CD4-positive, alpha-beta memory T cell (primary cell): ENCODE measurements at regions not wholly inside any gene's neighbourhood (a gene's known extent, or its start where the extent isn't known, plus 50 kb on each side); places are given as distances from the start of the nearest gene placed in this dataset.
"Not testable (repeated sequence)": the region's sequence is repeated elsewhere in the genome, so short reads cannot be mapped to it uniquely, and the experiment has no call there.

Source experiments
- CTCF ChIA-PET: fragments of 350-600 bp; sonication (Branson Sonifier 250); formaldehyde crosslinking; loops from one replicate; lab custom pipeline; 2021; ENCODE audit warnings: inconsistent platforms; ENCODE audit not compliant: partially characterized antibody; lab: Charles Lee
- POLR2A ChIA-PET: fragments of 350-600 bp; sonication (Branson Sonifier 250); formaldehyde crosslinking; loops from one replicate; lab custom pipeline; 2021; ENCODE audit not compliant: partially characterized antibody; lab: Charles Lee
- DNase-seq, 5 donors: peaks; one replicate each; pipeline versions ENCODE4 v3.0.0 to v3.0.0-alpha.2; 2020 to 2022; ENCODE audit warnings: mixed read lengths in 1 of 5
- H3K27ac ChIP-seq: one replicate; pipeline ENCODE4 v1.7.0; 2013; ENCODE audit warnings: low read depth, low read length
- H3K27me3 ChIP-seq: 2 replicates; pipeline ENCODE4 v1.7.0; 2013; ENCODE audit warnings: mild to moderate bottlenecking, low read length, moderate library complexity; ENCODE audit not compliant: insufficient read depth
- H3K36me3 ChIP-seq: 2 replicates; pipeline ENCODE4 v1.7.0; 2013; ENCODE audit warnings: mild to moderate bottlenecking, low read length, moderate library complexity; ENCODE audit not compliant: insufficient read depth
- H3K4me1 ChIP-seq: 2 replicates; pipeline ENCODE4 v1.7.0; 2013; ENCODE audit warnings: mild to moderate bottlenecking, low read length, moderate library complexity; ENCODE audit not compliant: insufficient read depth
- H3K4me3 ChIP-seq, 2 donors: one replicate each; pipeline ENCODE4 v1.7.0; 2013; ENCODE audit warnings: low read length in 2 of 2, mild to moderate bottlenecking in 1 of 2
- H3K9me3 ChIP-seq, 2 donors: one replicate each; pipeline ENCODE4 v1.7.0; 2013; ENCODE audit warnings: low read length in 2 of 2, control low read depth in 1 of 2; ENCODE audit not compliant: control insufficient read depth in 1 of 2
- H3K27ac Mint-ChIP-seq, 7 donors: one replicate each; pipeline ENCODE4 v1.8.0; 2020 to 2021; ENCODE audit warnings: mixed read lengths in 7 of 7, mild to moderate bottlenecking in 6 of 7, inconsistent platforms in 3 of 7, moderate library complexity in 3 of 7
- H3K27me3 Mint-ChIP-seq, 2 donors: one replicate each; pipeline ENCODE4 v1.8.0; 2020 to 2021; ENCODE audit warnings: mixed read lengths in 2 of 2
- H3K36me3 Mint-ChIP-seq, 2 donors: one replicate each; pipeline ENCODE4 v1.8.0; 2020 to 2021; ENCODE audit warnings: mixed read lengths in 2 of 2, inconsistent platforms in 1 of 2, mild to moderate bottlenecking in 1 of 2
- H3K4me1 Mint-ChIP-seq, 4 donors: one replicate each; pipeline ENCODE4 v1.8.0; 2020 to 2021; ENCODE audit warnings: mixed read lengths in 4 of 4, mild to moderate bottlenecking in 1 of 4
- H3K4me3 Mint-ChIP-seq, 8 donors: one replicate each; pipeline ENCODE4 v1.8.0; 2020 to 2021; ENCODE audit warnings: mixed read lengths in 8 of 8, mild to moderate bottlenecking in 7 of 8, moderate library complexity in 6 of 8, inconsistent platforms in 3 of 8
- H3K9me3 Mint-ChIP-seq, 8 donors: one replicate each; pipeline ENCODE4 v1.8.0; 2020 to 2021; ENCODE audit warnings: mixed read lengths in 8 of 8, mild to moderate bottlenecking in 5 of 8, inconsistent platforms in 3 of 8, moderate library complexity in 1 of 8
- intact Hi-C: fragments of 100-400 bp; cut with micrococcal nuclease; formaldehyde crosslinking; loops from one replicate; pipeline ENCODE4 v1.15.1; 2023

DNA sequence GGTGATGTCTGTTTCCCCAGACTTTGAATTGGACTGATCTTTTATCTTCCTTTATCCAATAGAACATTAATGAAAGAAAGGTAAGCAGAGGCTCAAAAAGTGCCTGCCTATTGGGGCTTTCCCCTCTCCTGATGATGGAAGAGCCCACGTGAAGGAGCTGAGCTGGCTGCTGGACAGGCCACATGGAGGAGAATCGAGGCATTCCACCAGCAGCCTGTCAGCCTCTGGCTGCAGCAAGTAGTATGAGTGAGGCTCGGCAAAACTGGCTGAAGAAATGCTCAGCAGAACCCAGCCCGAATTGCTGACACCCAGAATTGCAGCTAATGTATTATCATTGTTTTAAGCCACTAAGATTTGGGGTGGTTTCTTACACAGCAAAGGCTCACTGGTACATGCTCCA lies 66.5 kb upstream of the STC2 start:
- H3K9me3 ChIP-seq: no peaks in the 10 kb centered on the region
- Mint-ChIP-seq H3K4me3 (no peak overlapping the region), H3K36me3 (no peaks in the 10 kb centered on the region), H3K9me3 (peaks cover 0 to 13% (median 3%) of the 10 kb centered on the region in 8 donors), H3K27me3 (peaks cover 2 to 8% of the 10 kb centered on the region in 2 donors), H3K27ac (no peak overlapping the region), H3K4me1 (no peaks in the 10 kb centered on the region)
- H3K27me3 ChIP-seq: no peaks in the 10 kb centered on the region
- no peak for DNase-seq
- H3K27ac ChIP-seq: no peak overlapping the region
- no peaks in the 10 kb centered on the region for H3K36me3 ChIP-seq
- H3K4me3 ChIP-seq: no peak overlapping the region
- H3K4me1 ChIP-seq: no peaks in the 10 kb centered on the region
- intact Hi-C loops: no loop called here
- ChIA-PET POLR2A (interaction anchor here (0.6 kb wide), 1 partner anchor 384 kb away, joined by 3 read pairs; no protein-coding TSS in a partner anchor), CTCF (no interaction called here)

DNA sequence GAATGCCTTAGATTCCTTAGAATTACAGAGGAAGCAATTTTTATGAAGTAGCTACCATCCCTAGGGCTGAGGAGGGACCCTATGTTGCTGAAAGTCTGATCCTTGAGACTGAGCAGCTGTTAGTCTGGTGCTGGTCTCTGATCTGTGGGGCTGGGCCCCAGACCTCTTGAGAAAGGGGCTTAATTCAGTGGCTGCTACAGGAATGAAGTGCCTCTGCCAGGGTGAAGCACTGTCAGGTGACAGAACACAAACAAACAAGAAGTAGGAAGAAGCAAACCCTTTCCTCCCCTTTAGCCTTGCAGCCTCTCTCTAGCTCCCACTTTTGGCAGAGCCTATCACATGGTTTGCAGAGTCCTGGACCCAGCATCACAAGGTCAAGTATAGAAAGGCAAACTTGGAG lies 64.0 kb upstream of the STC2 start:
- no peaks in the 10 kb centered on the region for H3K9me3 ChIP-seq
- H3K4me1 ChIP-seq: no peaks in the 10 kb centered on the region
- ChIA-PET POLR2A (no interaction called here), CTCF (no interaction called here)
- no peak overlapping the region for H3K4me3 ChIP-seq
- Mint-ChIP-seq H3K4me1 (no peaks in the 10 kb centered on the region), H3K27me3 (peaks cover 2 to 7% of the 10 kb centered on the region in 2 donors), H3K9me3 (peaks cover 0 to 13% (median 3%) of the 10 kb centered on the region in 8 donors), H3K36me3 (no peaks in the 10 kb centered on the region), H3K4me3 (no peak overlapping the region), H3K27ac (no peak overlapping the region)
- H3K27ac ChIP-seq: no peak overlapping the region
- intact Hi-C loops: no loop called here
- H3K36me3 ChIP-seq: no peaks in the 10 kb centered on the region
- no peaks in the 10 kb centered on the region for H3K27me3 ChIP-seq
- DNase-seq: no peak

DNA sequence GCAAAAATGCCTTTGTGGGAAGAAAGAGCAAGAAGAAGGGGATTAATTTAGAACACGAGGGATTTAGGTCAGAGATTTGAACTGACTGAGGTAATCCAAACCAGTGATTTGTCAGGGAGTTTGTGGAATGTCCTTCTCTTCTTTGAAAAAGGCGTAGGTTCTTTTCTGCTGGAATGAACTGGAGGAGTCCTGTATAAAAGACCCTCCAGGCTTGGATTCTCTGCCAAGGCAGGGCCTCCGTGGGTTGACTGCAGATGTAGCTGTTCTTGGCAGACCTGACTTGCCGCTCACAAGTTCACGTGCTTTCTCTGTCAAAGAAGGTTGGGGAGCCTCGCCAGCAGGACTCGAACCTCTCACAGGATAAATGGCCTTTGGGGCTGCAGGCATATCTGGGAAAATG lies 62.8 kb upstream of the STC2 start:
- H3K27ac ChIP-seq: no peak overlapping the region
- no peaks in the 10 kb centered on the region for H3K4me1 Mint-ChIP-seq
- H3K4me3 ChIP-seq: no peak overlapping the region
- no peak overlapping the region for H3K27ac Mint-ChIP-seq
- H3K36me3 Mint-ChIP-seq: no peaks in the 10 kb centered on the region
- no peaks in the 10 kb centered on the region for H3K27me3 ChIP-seq
- H3K4me1 ChIP-seq: no peaks in the 10 kb centered on the region
- no peak overlapping the region for H3K4me3 Mint-ChIP-seq
- H3K9me3 Mint-ChIP-seq: peaks cover 0 to 13% (median 4%) of the 10 kb centered on the region in 8 donors
- intact Hi-C loops: no loop called here
- H3K27me3 Mint-ChIP-seq: peaks cover 2 to 7% of the 10 kb centered on the region in 2 donors
- H3K36me3 ChIP-seq: no peaks in the 10 kb centered on the region
- CTCF ChIA-PET: no interaction called here
- DNase-seq: no peak
- POLR2A ChIA-PET: no interaction called here
- H3K9me3 ChIP-seq: no peaks in the 10 kb centered on the region

DNA sequence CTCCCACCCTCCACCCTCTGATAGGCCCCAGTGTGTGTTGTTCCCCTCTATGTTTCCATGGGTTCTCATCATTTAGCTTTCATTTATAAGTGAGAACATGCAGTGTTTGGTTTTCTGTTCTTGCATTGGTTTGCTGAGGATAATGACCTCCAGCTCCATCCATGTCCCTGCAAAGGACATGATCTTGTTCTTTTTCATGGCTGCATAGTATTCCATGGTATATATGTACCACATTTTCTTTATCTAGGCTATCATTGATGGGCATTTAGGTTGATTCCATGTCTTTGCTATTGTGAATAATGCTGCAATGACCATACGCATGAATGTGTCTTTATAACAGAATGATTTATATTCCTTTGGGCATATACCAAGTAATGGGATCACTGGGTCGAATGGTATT lies 59.1 kb upstream of the STC2 start:
- H3K4me3 Mint-ChIP-seq, H3K9me3 ChIP-seq, H3K27ac Mint-ChIP-seq, DNase-seq, H3K4me1 ChIP-seq, H3K27ac ChIP-seq, H3K27me3 Mint-ChIP-seq, H3K4me1 Mint-ChIP-seq, H3K4me3 ChIP-seq, H3K27me3 ChIP-seq, intact Hi-C loops, H3K36me3 ChIP-seq, H3K36me3 Mint-ChIP-seq, CTCF ChIA-PET, POLR2A ChIA-PET: not testable (repeated sequence)
- peaks cover 0 to 13% (median 4%) of the 10 kb centered on the region in 8 donors for H3K9me3 Mint-ChIP-seq

DNA sequence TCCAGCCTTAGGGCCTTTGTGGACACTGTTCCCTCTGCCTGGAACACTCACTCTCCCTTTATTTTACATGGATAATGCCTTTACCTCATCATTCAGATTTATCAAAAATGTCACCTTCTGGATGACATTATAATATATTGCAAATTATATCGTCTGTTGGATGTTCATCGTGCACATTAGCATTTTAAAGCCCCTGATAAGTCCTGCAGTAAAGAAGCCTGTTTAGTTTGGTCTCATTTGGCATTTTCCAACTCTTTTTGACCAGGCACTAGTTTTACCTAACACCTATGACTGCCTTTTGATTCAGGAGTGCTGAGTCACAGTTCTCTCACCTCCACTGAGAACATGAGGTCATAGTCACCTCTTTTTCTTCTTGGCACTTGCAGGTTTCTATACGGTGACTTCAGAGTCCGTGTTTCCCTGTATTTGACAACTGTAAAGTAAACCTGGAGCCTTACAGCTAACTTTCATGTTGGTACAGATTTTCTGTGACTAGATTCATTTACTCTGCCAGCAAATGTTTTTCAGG lies 57.7 kb upstream of the STC2 start:
- H3K9me3 ChIP-seq: no peaks in the 10 kb centered on the region
- intact Hi-C loops: no loop called here
- H3K4me3 ChIP-seq: no peak overlapping the region
- no peaks in the 10 kb centered on the region for H3K36me3 ChIP-seq
- Mint-ChIP-seq H3K27me3 (peaks cover 2 to 5% of the 10 kb centered on the region in 2 donors), H3K27ac (peak overlapping the region in 1 of 7 donors; percentile 87), H3K9me3 (peaks cover 0 to 10% (median 3%) of the 10 kb centered on the region in 8 donors), H3K36me3 (no peaks in the 10 kb centered on the region), H3K4me3 (no peak overlapping the region), H3K4me1 (no peaks in the 10 kb centered on the region)
- ChIA-PET CTCF (no interaction called here), POLR2A (no interaction called here)
- no peak overlapping the region for H3K27ac ChIP-seq
- DNase-seq: no peak
- no peaks in the 10 kb centered on the region for H3K27me3 ChIP-seq
- H3K4me1 ChIP-seq: no peaks in the 10 kb centered on the region

DNA sequence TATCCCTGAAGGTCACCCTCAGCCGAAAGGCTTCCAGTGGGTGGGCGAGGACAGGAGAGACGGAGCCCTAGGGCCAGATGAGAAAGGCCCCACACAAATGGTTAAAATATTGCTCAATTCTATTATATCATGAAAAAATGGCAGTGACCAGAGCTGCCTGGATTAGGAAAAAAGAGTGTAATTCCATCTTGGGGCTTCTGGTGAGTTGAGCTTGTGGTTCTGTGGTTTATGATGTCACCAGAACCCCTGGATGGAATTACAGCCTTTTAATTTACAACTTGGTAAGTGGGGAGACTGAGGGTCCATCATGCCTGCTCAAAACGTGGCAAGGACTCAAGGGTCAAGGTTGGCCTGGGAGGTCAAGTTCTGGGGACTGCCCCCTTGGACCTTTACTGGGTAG lies 55.5 kb upstream of the STC2 start:
- H3K36me3 Mint-ChIP-seq: no peaks in the 10 kb centered on the region
- no peak overlapping the region for H3K4me3 Mint-ChIP-seq
- ChIA-PET POLR2A (no interaction called here), CTCF (no interaction called here)
- H3K4me1 ChIP-seq: no peaks in the 10 kb centered on the region
- H3K27ac Mint-ChIP-seq: no peak overlapping the region
- H3K36me3 ChIP-seq: no peaks in the 10 kb centered on the region
- intact Hi-C loops: no loop called here
- no peaks in the 10 kb centered on the region for H3K27me3 ChIP-seq
- H3K4me1 Mint-ChIP-seq: no peaks in the 10 kb centered on the region
- H3K9me3 Mint-ChIP-seq: peaks cover 0 to 4% (median 1%) of the 10 kb centered on the region in 8 donors
- no peak for DNase-seq
- H3K9me3 ChIP-seq: no peaks in the 10 kb centered on the region
- peaks cover 2 to 4% of the 10 kb centered on the region in 2 donors for H3K27me3 Mint-ChIP-seq
- H3K27ac ChIP-seq: no peak overlapping the region
- no peak overlapping the region for H3K4me3 ChIP-seq

DNA sequence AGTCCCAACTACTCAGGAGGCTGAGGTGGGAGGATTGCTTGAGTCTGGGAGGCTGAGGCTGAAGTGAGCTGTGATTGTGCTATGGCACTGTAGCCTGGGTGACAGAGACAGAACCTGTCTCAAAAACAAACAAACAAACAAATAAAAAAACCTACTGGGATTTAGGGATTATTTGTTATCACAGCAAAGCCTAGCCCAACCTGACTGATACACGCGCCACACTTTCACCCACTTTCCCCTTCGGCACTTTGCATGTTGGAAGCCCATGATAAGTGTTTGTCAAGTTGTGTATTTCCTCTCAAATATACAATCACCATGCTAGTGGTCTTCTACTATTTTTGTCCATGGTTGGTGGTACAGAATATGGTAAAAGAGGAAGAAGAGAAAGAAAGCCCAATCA lies 50.5 kb upstream of the STC2 start:
- intact Hi-C loops: no loop called here
- Mint-ChIP-seq H3K4me1 (no peaks in the 10 kb centered on the region), H3K36me3 (no peaks in the 10 kb centered on the region), H3K4me3 (no peak overlapping the region), H3K27ac (no peak overlapping the region), H3K27me3 (peaks cover 2 to 4% of the 10 kb centered on the region in 2 donors), H3K9me3 (peaks cover 0 to 5% (median under 1%) of the 10 kb centered on the region in 8 donors)
- no peak overlapping the region for H3K27ac ChIP-seq
- H3K4me3 ChIP-seq: no peak overlapping the region
- H3K36me3 ChIP-seq: no peaks in the 10 kb centered on the region
- no peaks in the 10 kb centered on the region for H3K27me3 ChIP-seq
- no peak for DNase-seq
- H3K9me3 ChIP-seq: no peaks in the 10 kb centered on the region
- ChIA-PET CTCF (no interaction called here), POLR2A (no interaction called here)
- H3K4me1 ChIP-seq: no peaks in the 10 kb centered on the region
